Mammary epithelial cell (primary cell): ENCODE measurements at regions not wholly inside any gene's neighbourhood (a gene's known extent, or its start where the extent isn't known, plus 50 kb on each side); places are given as distances from the start of the nearest gene placed in this dataset.

ENCODE experiments used
- EZH2 ChIP-seq: IDR thresholded peaks from 2 replicates; pipeline ENCODE4 v1.6.1; 2012; ENCODE audit warnings: low read length, inconsistent platforms, borderline replicate concordance
- TF ChIP-seq, protein P1 (sequence below), 2 donors: IDR thresholded peaks in 1 of 2; conservative IDR thresholded peaks in 1 of 2; 2 replicates each; pipeline ENCODE4 v1.5.1; 2011 to 2012; ENCODE audit warnings: inconsistent platforms in 2 of 2, low read length in 2 of 2, mild to moderate bottlenecking in 2 of 2, control low read depth in 1 of 2, low read depth in 1 of 2; ENCODE audit not compliant: insufficient read depth in 1 of 2; ENCODE audit errors: extremely low read depth in 1 of 2

- TF ChIP-seq, protein P1, sequence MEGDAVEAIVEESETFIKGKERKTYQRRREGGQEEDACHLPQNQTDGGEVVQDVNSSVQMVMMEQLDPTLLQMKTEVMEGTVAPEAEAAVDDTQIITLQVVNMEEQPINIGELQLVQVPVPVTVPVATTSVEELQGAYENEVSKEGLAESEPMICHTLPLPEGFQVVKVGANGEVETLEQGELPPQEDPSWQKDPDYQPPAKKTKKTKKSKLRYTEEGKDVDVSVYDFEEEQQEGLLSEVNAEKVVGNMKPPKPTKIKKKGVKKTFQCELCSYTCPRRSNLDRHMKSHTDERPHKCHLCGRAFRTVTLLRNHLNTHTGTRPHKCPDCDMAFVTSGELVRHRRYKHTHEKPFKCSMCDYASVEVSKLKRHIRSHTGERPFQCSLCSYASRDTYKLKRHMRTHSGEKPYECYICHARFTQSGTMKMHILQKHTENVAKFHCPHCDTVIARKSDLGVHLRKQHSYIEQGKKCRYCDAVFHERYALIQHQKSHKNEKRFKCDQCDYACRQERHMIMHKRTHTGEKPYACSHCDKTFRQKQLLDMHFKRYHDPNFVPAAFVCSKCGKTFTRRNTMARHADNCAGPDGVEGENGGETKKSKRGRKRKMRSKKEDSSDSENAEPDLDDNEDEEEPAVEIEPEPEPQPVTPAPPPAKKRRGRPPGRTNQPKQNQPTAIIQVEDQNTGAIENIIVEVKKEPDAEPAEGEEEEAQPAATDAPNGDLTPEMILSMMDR (conservative IDR thresholded peaks at IDR 0.05 in 1 of 2, IDR thresholded peaks at IDR 0.05 in 1 of 2; ENCODE audit: extremely low read depth in 1 of 2, insufficient read depth in 1 of 2, low read depth in 1 of 2, low read length in 2 of 2): no peak
- TF ChIP-seq EZH2: no peak
Observed at GRCh38 chr18:59784694-59785093, 87.5 kb upstream of the CCBE1 start.
